PC-9 (cell line): ENCODE measurements at regions not wholly inside any gene's neighbourhood (a gene's known extent, or its start where the extent isn't known, plus 50 kb on each side); places are given as distances from the start of the nearest gene placed in this dataset.

ENCODE experiments used
- BruUV-seq: library from RNA; stranded (reverse); fragments of 400-500 nt; replicated peaks from 2 replicates; lab custom pipeline; 2021; lab: Mats Ljungman, UMichigan
- CTCF ChIA-PET: fragments of 300-600 bp; sonication (Branson Sonifier 250); formaldehyde crosslinking; loops from one replicate; lab custom pipeline; 2022; ENCODE audit warnings: antibody characterized with exemption; lab: Charles Lee
- POLR2A ChIA-PET: fragments of 300-600 bp; sonication (Branson Sonifier 250); formaldehyde crosslinking; loops from one replicate; lab custom pipeline; 2022; ENCODE audit warnings: antibody characterized with exemption; ENCODE audit not compliant: unreplicated experiment; lab: Charles Lee
- DNase-seq, 2 experiments: peaks; one replicate each; pipeline versions ENCODE4 v3.0.0 to v3.0.0-alpha.2; 2015 to 2022; ENCODE audit warnings: mixed read lengths in 1 of 2
- H2AFZ ChIP-seq: fragments of 200-600 bp; sonication (generic); 2 replicates; pipeline ENCODE4 v1.8.1; 2017; ENCODE audit warnings: antibody characterized with exemption
- H3F3A ChIP-seq: fragments of 200-600 bp; sonication (generic); 2 replicates; pipeline ENCODE4 v1.8.1; 2017; ENCODE audit warnings: antibody characterized with exemption, mild to moderate bottlenecking, low read depth; ENCODE audit not compliant: insufficient read depth
- H3K27ac ChIP-seq: fragments of 200-600 bp; sonication (generic); 2 replicates; pipeline ENCODE4 v1.6.1; 2016; ENCODE audit warnings: mixed run types
- H3K27me3 ChIP-seq: fragments of 200-600 bp; sonication (generic); 2 replicates; pipeline ENCODE4 v1.6.1; 2016; ENCODE audit warnings: low read depth, mixed run types; ENCODE audit not compliant: insufficient read depth
- H3K36me3 ChIP-seq: fragments of 200-600 bp; sonication (generic); 2 replicates; pipeline ENCODE4 v1.6.1; 2016; ENCODE audit warnings: low read depth, mixed run types
- H3K4me1 ChIP-seq: fragments of 200-600 bp; sonication (generic); replicated peaks from 2 replicates; pipeline ENCODE4 v1.6.1; 2016; ENCODE audit warnings: mixed run types; ENCODE audit not compliant: insufficient read depth
- H3K4me2 ChIP-seq: fragments of 200-600 bp; sonication (generic); 2 replicates; pipeline ENCODE4 v1.6.1; 2017; ENCODE audit warnings: mixed run types
- H3K4me3 ChIP-seq: fragments of 200-600 bp; sonication (generic); 2 replicates; pipeline ENCODE4 v1.6.1; 2016; ENCODE audit warnings: mixed run types
- H3K79me2 ChIP-seq: fragments of 200-600 bp; sonication (generic); 2 replicates; pipeline ENCODE4 v1.6.1; 2017; ENCODE audit warnings: low read depth, mixed run types
- H3K9me2 ChIP-seq: fragments of 200-600 bp; sonication (generic); 2 replicates; pipeline ENCODE4 v1.8.1; 2017; ENCODE audit warnings: mild to moderate bottlenecking; ENCODE audit not compliant: insufficient read depth
- H3K9me3 ChIP-seq: fragments of 200-600 bp; sonication (generic); 2 replicates; pipeline ENCODE4 v1.8.1; 2016; ENCODE audit warnings: low read depth; ENCODE audit not compliant: insufficient read depth
- H4K20me1 ChIP-seq: fragments of 200-600 bp; sonication (generic); 2 replicates; pipeline ENCODE4 v1.8.1; 2017; ENCODE audit not compliant: insufficient read depth
- EZH2 ChIP-seq: fragments of 200-600 bp; sonication (generic); IDR thresholded peaks from 2 replicates; pipeline ENCODE4 v1.8.0; 2017; ENCODE audit warnings: antibody characterized with exemption, low read depth
- intact Hi-C: fragments of 100-400 bp; cut with micrococcal nuclease; formaldehyde crosslinking; loops from one replicate; pipeline ENCODE4 v1.10.0; 2022; ENCODE audit not compliant: unreplicated experiment
- TF ChIP-seq, protein P1 (sequence below): fragments of 200-600 bp; sonication (generic); conservative IDR thresholded peaks from 2 replicates; pipeline ENCODE4 v1.6.1; 2017; ENCODE audit warnings: mixed run types, antibody characterized with exemption, mild to moderate bottlenecking, moderate library complexity

- no peak overlapping the region for H3K4me3 ChIP-seq
- no TSS peak for BruUV-seq
- CTCF ChIA-PET: no interaction called here
- H3K27ac ChIP-seq: no peak overlapping the region
- no peaks in the 10 kb centered on the region for H3F3A ChIP-seq
- no peaks in the 10 kb centered on the region for H3K79me2 ChIP-seq
- no peak overlapping the region for H2AFZ ChIP-seq
- H3K36me3 ChIP-seq: no peaks in the 10 kb centered on the region
- peaks cover 87% of the 10 kb centered on the region for H3K27me3 ChIP-seq
- DNase-seq: no peak
- intact Hi-C loops: no loop called here
- H3K4me1 ChIP-seq: no peaks in the 10 kb centered on the region
- H3K4me2 ChIP-seq: no peak overlapping the region
- H4K20me1 ChIP-seq: no peaks in the 10 kb centered on the region
- no peaks in the 10 kb centered on the region for H3K9me2 ChIP-seq
- TF ChIP-seq, protein P1, sequence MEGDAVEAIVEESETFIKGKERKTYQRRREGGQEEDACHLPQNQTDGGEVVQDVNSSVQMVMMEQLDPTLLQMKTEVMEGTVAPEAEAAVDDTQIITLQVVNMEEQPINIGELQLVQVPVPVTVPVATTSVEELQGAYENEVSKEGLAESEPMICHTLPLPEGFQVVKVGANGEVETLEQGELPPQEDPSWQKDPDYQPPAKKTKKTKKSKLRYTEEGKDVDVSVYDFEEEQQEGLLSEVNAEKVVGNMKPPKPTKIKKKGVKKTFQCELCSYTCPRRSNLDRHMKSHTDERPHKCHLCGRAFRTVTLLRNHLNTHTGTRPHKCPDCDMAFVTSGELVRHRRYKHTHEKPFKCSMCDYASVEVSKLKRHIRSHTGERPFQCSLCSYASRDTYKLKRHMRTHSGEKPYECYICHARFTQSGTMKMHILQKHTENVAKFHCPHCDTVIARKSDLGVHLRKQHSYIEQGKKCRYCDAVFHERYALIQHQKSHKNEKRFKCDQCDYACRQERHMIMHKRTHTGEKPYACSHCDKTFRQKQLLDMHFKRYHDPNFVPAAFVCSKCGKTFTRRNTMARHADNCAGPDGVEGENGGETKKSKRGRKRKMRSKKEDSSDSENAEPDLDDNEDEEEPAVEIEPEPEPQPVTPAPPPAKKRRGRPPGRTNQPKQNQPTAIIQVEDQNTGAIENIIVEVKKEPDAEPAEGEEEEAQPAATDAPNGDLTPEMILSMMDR: no peak
- no peak for TF ChIP-seq EZH2
- POLR2A ChIA-PET: no interaction called here
- no peaks in the 10 kb centered on the region for H3K9me3 ChIP-seq
Measured at GRCh38 chr2:173556816-173557215, 202.1 kb downstream of the CDCA7 start.

GRCh38 chr2:173557497-173557896, 202.8 kb downstream of the CDCA7 start:
- Histone ChIP-seq H3K4me3 (no peak overlapping the region), H3K36me3 (no peaks in the 10 kb centered on the region), H3K9me2 (no peaks in the 10 kb centered on the region), H2AFZ (no peak overlapping the region), H3K27ac (no peak overlapping the region), H3F3A (no peaks in the 10 kb centered on the region), H4K20me1 (no peaks in the 10 kb centered on the region), H3K4me2 (no peak overlapping the region), H3K4me1 (no peaks in the 10 kb centered on the region), H3K9me3 (no peaks in the 10 kb centered on the region), H3K79me2 (no peaks in the 10 kb centered on the region), H3K27me3 (peaks cover 90% of the 10 kb centered on the region)
- intact Hi-C loops: no loop called here
- ChIA-PET CTCF (no interaction called here), POLR2A (interaction anchor here (0.5 kb wide), 1 partner anchor 247 kb away, joined by 10 read pairs; no protein-coding TSS in a partner anchor)
- BruUV-seq: no TSS peak
- TF ChIP-seq, protein P1: no peak
- no peak for TF ChIP-seq EZH2
- no peak for DNase-seq

DNA sequence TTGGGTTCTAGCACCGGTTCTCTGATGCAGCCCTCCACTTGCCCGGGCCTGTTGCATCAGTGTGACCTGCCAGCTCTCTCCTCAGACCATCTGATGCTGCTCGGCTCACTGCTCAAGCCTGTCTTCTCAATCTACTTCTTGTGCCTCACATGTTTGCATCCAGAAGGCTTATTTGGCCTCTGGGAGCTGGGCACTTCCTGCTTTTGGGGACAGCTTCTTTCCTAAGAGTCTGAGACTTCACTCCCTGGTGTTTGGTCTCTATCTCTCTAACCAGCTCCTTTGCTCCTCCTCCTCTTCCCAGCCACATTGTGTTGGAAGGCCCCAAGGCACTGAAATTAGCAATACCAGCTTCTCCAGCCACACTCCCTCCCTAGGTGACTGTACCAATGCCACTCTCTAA, 212.8 kb downstream of the CDCA7 start:
- H3K36me3 ChIP-seq: no peaks in the 10 kb centered on the region
- TF ChIP-seq, protein P1: no peak
- TF ChIP-seq EZH2: no peak
- peaks cover 16% of the 10 kb centered on the region for H3F3A ChIP-seq
- no peak for DNase-seq
- peaks cover 13% of the 10 kb centered on the region for H3K27me3 ChIP-seq
- peaks cover 3% of the 10 kb centered on the region; the same call in 1 of the 2 replicates for H3K9me3 ChIP-seq
- ChIA-PET CTCF (interaction anchor here (0.6 kb wide), 1 partner anchor 754 kb away, joined by 3 read pairs; no protein-coding TSS in a partner anchor), POLR2A (interaction anchor here (0.7 kb wide), 1 partner anchor 698 kb away, joined by 3 read pairs; no protein-coding TSS in a partner anchor)
- H3K79me2 ChIP-seq: no peaks in the 10 kb centered on the region
- BruUV-seq: no TSS peak
- intact Hi-C loops: no loop called here
- no peaks in the 10 kb centered on the region for H4K20me1 ChIP-seq
- no peaks in the 10 kb centered on the region for H3K9me2 ChIP-seq
- H3K4me3 ChIP-seq: no peak overlapping the region
- H3K4me1 ChIP-seq: peaks cover 19% of the 10 kb centered on the region
- H2AFZ ChIP-seq: no peak overlapping the region; the same call in 1 of the 2 replicates
- H3K4me2 ChIP-seq: no peak overlapping the region
- no peak overlapping the region for H3K27ac ChIP-seq
